GM06990 (cell line): ENCODE measurements at regions not wholly inside any gene's neighbourhood (a gene's known extent, or its start where the extent isn't known, plus 50 kb on each side); places are given as distances from the start of the nearest gene placed in this dataset.

Experiments used
- DNase-seq: peaks from one replicate; pipeline ENCODE4 v3.0.0-alpha.2; 2011; ENCODE audit not compliant: insufficient read length; ENCODE audit errors: extremely low read depth
- H3K27me3 ChIP-seq: replicated peaks from 2 replicates; pipeline ENCODE4 v1.6.0; 2011; ENCODE audit warnings: low read length; ENCODE audit not compliant: control insufficient read depth, insufficient read depth
- H3K36me3 ChIP-seq: 2 replicates; pipeline ENCODE4 v1.5.1; 2011; ENCODE audit warnings: low read length; ENCODE audit not compliant: control insufficient read depth, insufficient read depth
- H3K4me3 ChIP-seq: replicated peaks from 2 replicates; pipeline ENCODE4 v1.5.1; 2011; ENCODE audit warnings: low read depth, mild to moderate bottlenecking, control low read depth, low read length
- TF ChIP-seq, protein P1 (sequence below): IDR thresholded peaks from 2 replicates; pipeline ENCODE4 v1.5.1; 2011; ENCODE audit warnings: low read length, control low read depth, mild to moderate bottlenecking, inconsistent platforms; ENCODE audit not compliant: insufficient read depth, poor library complexity, severe bottlenecking

DNA sequence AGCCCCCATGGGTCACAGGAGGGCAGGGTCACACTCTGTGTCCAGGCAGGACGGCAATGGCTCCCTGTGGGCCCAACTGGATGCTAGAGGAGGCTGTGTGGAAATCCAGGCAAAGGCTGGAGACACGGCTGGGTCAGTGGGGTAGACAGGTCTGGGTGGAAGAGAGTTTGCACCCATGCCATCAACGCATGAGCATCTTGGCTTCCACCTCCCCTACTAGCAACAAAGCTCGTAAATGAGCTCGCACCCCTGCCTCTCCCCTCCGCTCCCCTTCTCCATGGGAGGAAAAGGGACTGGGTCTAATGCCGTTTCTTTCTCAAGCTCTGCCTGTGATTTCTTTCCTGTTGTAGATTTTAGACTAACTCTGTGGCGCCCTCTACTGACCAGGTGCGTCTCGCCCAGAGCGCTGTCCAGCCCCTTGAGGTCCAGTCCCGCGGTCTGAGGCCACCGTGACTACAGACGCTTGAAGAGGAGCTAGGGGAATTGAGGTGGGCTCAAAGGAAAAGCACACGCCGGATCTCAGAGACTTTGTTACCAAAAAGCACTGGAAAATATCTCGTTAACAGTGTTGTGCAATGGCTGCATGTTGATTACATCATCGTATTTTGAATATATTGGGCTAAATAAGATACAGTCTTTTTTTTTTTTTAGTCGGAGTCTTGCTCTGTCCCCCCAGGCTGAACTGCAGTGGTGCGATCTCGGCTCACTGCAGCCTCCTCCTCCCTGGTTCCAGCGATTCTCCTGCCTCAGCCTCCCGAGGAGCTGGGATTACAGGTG is 50.7 kb upstream of the USP29 start:
- DNase-seq = no peak
- Histone ChIP-seq H3K27me3 (no peaks in the 10 kb centered on the region), H3K36me3 (no peaks in the 10 kb centered on the region), H3K4me3 (no peak overlapping the region)
- TF ChIP-seq, protein P1, sequence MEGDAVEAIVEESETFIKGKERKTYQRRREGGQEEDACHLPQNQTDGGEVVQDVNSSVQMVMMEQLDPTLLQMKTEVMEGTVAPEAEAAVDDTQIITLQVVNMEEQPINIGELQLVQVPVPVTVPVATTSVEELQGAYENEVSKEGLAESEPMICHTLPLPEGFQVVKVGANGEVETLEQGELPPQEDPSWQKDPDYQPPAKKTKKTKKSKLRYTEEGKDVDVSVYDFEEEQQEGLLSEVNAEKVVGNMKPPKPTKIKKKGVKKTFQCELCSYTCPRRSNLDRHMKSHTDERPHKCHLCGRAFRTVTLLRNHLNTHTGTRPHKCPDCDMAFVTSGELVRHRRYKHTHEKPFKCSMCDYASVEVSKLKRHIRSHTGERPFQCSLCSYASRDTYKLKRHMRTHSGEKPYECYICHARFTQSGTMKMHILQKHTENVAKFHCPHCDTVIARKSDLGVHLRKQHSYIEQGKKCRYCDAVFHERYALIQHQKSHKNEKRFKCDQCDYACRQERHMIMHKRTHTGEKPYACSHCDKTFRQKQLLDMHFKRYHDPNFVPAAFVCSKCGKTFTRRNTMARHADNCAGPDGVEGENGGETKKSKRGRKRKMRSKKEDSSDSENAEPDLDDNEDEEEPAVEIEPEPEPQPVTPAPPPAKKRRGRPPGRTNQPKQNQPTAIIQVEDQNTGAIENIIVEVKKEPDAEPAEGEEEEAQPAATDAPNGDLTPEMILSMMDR = no peak
